ES-I3 (cell line): ENCODE measurements at regions not wholly inside any gene's neighbourhood (a gene's known extent, or its start where the extent isn't known, plus 50 kb on each side); places are given as distances from the start of the nearest gene placed in this dataset.
A peak's percentile ranks its signal among the peaks of the same experiment; 100 is the strongest.

Source experiments
- H3K36me3 ChIP-seq: 2 replicates; pipeline ENCODE4 v1.6.1; 2013; ENCODE audit warnings: mild to moderate bottlenecking, low read length, control low read depth, moderate library complexity; ENCODE audit not compliant: insufficient read depth
- H3K4me1 ChIP-seq: 2 replicates; pipeline ENCODE4 v1.6.1; 2013; ENCODE audit warnings: mild to moderate bottlenecking, control low read depth, low read length; ENCODE audit not compliant: insufficient read depth
- H3K9ac ChIP-seq: 2 replicates; pipeline ENCODE4 v1.6.1; 2013; ENCODE audit warnings: low read depth, mild to moderate bottlenecking, low read length, moderate library complexity
- H3K9me3 ChIP-seq: 2 replicates; pipeline ENCODE4 v1.6.1; 2013; ENCODE audit warnings: mild to moderate bottlenecking, low read length, moderate library complexity; ENCODE audit not compliant: control insufficient read depth, insufficient read depth

DNA sequence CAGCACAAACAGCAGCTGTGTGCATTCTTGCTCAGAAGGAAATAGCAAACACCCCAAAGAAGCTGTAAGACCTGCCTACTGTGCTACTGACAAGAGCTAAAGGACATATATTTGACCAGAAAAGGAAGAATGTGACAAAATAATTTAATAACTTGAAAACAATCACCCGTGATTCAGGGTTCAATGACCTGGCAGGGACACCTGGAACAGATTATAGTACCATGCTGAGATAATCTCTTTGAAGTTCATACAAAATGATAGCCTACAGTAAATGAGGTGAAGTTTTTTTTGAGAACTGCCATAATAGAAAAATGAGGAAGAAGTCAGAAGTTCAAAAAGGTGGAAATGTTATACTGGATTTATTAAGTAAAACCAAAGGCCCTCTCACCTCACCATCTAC lies 324.8 kb upstream of the GULP1 start:
- H3K4me1 ChIP-seq, result peaks cover 5% of the 10 kb centered on the region; the same call in 1 of the 2 replicates
- no peaks in the 10 kb centered on the region for H3K36me3 ChIP-seq
- no peaks in the 10 kb centered on the region for H3K9me3 ChIP-seq
- H3K9ac ChIP-seq, result no peak overlapping the region

GRCh38 chr2:187971893-187972292 lies 319.8 kb upstream of the GULP1 start:
- no peaks in the 10 kb centered on the region for H3K9me3 ChIP-seq
- peaks cover 8% of the 10 kb centered on the region; the same call in 1 of the 2 replicates for H3K4me1 ChIP-seq
- no peaks in the 10 kb centered on the region for H3K36me3 ChIP-seq
- no peak overlapping the region for H3K9ac ChIP-seq

DNA sequence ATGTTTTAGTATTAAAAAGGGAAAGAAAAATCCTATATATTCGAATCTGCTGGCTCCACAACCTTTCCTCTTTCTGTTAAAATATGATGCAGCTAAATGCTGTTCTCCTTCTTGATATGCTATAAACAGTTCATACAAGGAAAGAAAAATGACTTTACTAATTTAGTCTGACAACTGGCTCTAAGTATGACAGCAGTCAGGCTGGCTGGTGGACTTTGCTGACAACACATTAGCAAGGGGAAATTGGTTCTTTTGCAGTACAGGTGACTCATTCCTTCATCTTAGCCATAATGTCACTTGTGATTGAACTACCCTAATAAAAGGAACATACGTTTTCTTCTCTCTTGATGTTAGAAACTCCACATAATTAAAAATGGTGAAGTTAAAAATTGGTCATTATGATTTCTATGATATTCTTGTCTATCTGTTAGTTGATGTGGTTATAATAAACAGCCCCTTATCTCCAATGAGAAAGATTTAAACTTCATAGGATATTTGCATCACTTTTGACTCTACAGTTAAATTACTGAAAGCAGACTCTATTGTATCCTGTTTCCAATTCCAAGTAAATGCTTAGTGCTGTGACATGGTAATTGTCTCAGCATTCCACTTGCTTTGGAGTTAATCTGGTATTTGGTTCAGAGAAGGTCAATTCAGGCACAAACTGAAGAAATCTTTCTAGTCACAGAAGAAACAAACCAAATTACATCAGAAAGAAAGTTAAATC lies 315.3 kb upstream of the GULP1 start:
- Histone ChIP-seq H3K9me3 (no peaks in the 10 kb centered on the region), H3K9ac (no peak overlapping the region; the same call in 1 of the 2 replicates), H3K36me3 (no peaks in the 10 kb centered on the region), H3K4me1 (peaks cover 24% of the 10 kb centered on the region; the same call in 1 of the 2 replicates)

- Histone ChIP-seq H3K9ac (no peak overlapping the region; the same call in 1 of the 2 replicates), H3K36me3 (no peaks in the 10 kb centered on the region), H3K9me3 (no peaks in the 10 kb centered on the region), H3K4me1 (peaks cover 24% of the 10 kb centered on the region; the same call in 1 of the 2 replicates)
These were observed 314.7 kb upstream of the GULP1 start for GRCh38 chr2:187976986-187977333.

DNA sequence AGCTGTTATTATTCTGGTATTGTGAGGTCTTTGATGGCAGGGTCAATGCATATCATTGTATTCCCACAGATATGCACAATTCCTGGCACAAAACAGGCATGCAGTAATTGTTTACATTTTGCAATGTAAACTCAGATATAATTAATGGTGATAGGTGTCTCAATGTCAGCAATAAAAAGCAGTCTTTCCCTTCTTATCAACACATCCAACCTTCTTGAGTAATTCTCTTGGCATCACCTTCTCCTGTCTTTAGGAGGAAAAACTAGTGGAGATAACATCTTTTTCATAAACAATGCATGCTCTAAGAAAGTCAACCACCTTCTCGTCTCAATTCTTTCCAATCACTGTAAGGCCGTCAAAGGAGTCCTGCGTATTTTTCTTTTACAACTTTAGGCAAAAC lies 313.3 kb upstream of the GULP1 start:
- Histone ChIP-seq H3K36me3 (no peaks in the 10 kb centered on the region), H3K4me1 (peaks cover 24% of the 10 kb centered on the region; the same call in 1 of the 2 replicates), H3K9ac (no peak overlapping the region), H3K9me3 (no peaks in the 10 kb centered on the region)

- Histone ChIP-seq H3K36me3 (no peaks in the 10 kb centered on the region), H3K4me1 (peaks cover 27% of the 10 kb centered on the region), H3K9me3 (no peaks in the 10 kb centered on the region), H3K9ac (no peak overlapping the region)
These were observed 309.0 kb upstream of the GULP1 start for GRCh38 chr2:187982668-187983067.

- Histone ChIP-seq H3K9ac (no peak overlapping the region), H3K36me3 (no peaks in the 10 kb centered on the region), H3K9me3 (no peaks in the 10 kb centered on the region), H3K4me1 (peaks cover 36% of the 10 kb centered on the region)
These were observed 306.5 kb upstream of the GULP1 start for GRCh38 chr2:187985195-187985594.

- Histone ChIP-seq H3K4me1 (peaks cover 41% of the 10 kb centered on the region), H3K9ac (no peak overlapping the region), H3K36me3 (no peaks in the 10 kb centered on the region), H3K9me3 (no peaks in the 10 kb centered on the region)
These were observed 305.8 kb upstream of the GULP1 start for GRCh38 chr2:187985923-187986322.

DNA sequence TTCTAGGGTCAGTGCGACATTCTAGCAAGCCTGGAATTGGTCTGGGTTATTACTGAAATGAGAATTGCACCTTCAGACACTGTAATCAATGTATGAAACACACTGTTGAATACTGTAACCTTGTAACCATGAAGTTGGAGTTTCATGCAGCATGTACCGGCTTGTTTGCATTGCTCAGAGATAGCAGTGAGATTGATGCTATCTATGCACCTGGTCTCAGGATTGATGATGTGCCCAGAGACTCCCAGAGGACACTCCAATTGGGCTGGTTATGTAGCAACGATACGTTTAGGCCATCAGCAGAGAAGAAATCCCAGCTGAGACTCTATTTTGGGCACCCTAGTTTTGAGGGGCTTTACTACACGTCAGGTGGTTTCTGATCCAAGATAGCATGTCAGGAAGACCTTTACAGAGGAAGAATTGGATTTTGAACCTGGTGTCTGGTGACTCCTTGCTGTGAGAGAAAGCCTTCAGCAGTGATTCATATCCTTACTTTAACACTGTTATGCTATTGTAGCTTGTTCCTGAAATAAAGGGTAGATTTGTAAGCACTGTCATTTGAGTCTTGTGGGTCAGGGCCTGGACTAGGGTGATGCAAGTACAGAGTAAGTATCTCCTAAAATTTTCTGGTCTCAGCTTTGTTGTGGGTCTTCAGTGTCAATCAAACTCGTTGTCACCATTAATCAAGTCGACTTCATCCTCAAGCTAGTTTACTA lies 305.1 kb upstream of the GULP1 start:
- Histone ChIP-seq H3K9me3 (no peaks in the 10 kb centered on the region), H3K9ac (no peak overlapping the region), H3K36me3 (no peaks in the 10 kb centered on the region), H3K4me1 (peaks cover 47% of the 10 kb centered on the region)

GRCh38 chr2:187988348-187988747 lies 303.3 kb upstream of the GULP1 start:
- H3K4me1 ChIP-seq, result peaks cover 61% of the 10 kb centered on the region
- peak overlapping the region; percentile 23; the same call in 1 of the 2 replicates for H3K9ac ChIP-seq
- no peaks in the 10 kb centered on the region for H3K36me3 ChIP-seq
- no peaks in the 10 kb centered on the region for H3K9me3 ChIP-seq

GRCh38 chr2:187989925-187990623 lies 301.6 kb upstream of the GULP1 start:
- Histone ChIP-seq H3K9ac (no peak overlapping the region), H3K9me3 (no peaks in the 10 kb centered on the region), H3K36me3 (no peaks in the 10 kb centered on the region), H3K4me1 (peaks cover 78% of the 10 kb centered on the region)

GRCh38 chr2:187991389-187991788 lies 300.3 kb upstream of the GULP1 start:
- Histone ChIP-seq H3K9me3 (no peaks in the 10 kb centered on the region), H3K4me1 (peaks cover 73% of the 10 kb centered on the region), H3K9ac (no peak overlapping the region), H3K36me3 (no peaks in the 10 kb centered on the region)

DNA sequence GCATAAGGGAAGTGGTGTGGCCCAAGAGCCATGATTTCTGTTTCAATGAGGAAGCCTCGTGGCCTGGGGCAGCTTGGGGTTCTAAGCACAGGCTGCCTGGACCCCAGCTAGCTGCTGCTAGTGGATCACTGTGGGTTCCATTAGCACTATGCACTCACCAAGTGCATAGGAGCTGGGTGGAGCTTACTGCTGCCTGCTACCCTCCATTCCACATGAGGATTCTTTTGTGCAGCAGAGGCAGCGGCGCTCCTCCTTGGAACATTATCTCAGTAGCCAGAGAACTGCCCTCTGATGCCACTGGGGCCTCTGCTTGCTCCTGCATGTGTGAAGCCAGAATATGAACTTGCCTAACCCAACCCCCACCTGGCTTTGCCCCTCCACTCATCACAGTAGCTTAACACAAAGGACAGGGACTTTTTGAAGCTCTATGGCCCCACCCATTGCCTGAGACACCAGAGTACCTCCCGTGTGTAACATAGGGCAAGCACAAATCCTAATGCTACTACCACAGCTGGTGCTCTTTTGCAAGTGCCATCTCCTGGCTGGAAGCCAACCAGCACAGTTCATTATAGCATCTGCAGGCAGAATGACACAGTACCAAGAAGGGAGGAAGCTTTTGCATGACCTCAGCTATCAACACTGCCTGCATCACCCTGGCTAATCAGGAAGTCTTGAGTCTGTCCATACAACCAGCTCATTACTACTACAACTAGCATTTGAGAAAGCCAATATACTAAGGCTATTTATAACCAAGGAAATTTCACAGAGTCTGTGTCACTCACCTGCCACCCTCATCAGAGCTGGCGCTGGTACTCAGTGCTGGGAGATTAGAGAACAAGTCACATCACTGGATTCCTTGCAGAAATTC lies 297.0 kb upstream of the GULP1 start:
- no peaks in the 10 kb centered on the region for H3K36me3 ChIP-seq
- H3K4me1 ChIP-seq, result peaks cover 54% of the 10 kb centered on the region
- H3K9me3 ChIP-seq, result no peaks in the 10 kb centered on the region
- H3K9ac ChIP-seq, result peak overlapping the region; percentile 14; the same call in 1 of the 2 replicates

DNA sequence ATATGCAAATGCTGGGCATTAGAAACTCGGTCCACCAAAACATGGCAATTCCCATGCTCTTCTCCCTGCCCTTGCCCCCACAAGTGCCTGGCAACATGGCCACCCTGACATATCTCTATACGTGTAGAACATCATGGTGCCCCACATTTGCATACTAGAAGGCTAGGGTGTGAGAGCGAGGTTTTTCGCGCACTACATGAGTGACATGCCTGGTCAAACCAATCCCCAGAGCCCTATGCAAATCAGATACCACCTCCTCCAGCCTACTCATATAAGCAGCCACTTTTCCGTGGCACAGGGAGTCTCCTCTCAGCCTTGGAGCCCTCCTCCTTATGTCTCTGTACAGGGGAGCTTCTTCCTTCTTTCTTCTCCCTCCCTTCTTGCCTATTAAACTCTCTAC lies 296.1 kb upstream of the GULP1 start:
- Histone ChIP-seq H3K4me1 (peaks cover 47% of the 10 kb centered on the region), H3K36me3 (no peaks in the 10 kb centered on the region), H3K9me3 (no peaks in the 10 kb centered on the region), H3K9ac (peak overlapping the region; percentile 14; the same call in 1 of the 2 replicates)
